Suprapubic skin (tissue), 4 donors: ENCODE measurements at regions not wholly inside any gene's neighbourhood (a gene's known extent, or its start where the extent isn't known, plus 50 kb on each side); places are given as distances from the start of the nearest gene placed in this dataset.

Experiments
- CTCF ChIP-seq, 2 donors: fragments of 200-600 bp in 1 of 2; fragments of 450-650 bp in 1 of 2; sonication (generic) in 1 of 2; IDR thresholded peaks; one replicate each; pipeline ENCODE4 v1.5.1; 2016 to 2019; ENCODE audit warnings: antibody characterized with exemption in 2 of 2, mild to moderate bottlenecking in 1 of 2, moderate library complexity in 1 of 2
- EP300 ChIP-seq: sonication (generic); formaldehyde crosslinking; IDR thresholded peaks from one replicate; pipeline ENCODE4 v1.6.1; 2017; ENCODE audit warnings: antibody characterized with exemption
- POLR2A ChIP-seq, 2 donors: fragments of 450-650 bp; IDR thresholded peaks; one replicate each; pipeline ENCODE4 v1.6.1; 2017; ENCODE audit warnings: antibody characterized with exemption in 2 of 2, mild to moderate bottlenecking in 2 of 2, moderate library complexity in 2 of 2
- POLR2AphosphoS5 ChIP-seq, 3 donors: sonication (generic); formaldehyde crosslinking; IDR thresholded peaks; one replicate each; pipeline ENCODE4 v1.6.1; 2017; ENCODE audit warnings: antibody characterized with exemption in 3 of 3

GRCh38 chr18:33866386-33866785 lies 288.4 kb downstream of the ASXL3 start:
- TF ChIP-seq CTCF (IDR thresholded peaks at IDR 0.05) = no peak
- no peak for TF ChIP-seq POLR2A (IDR thresholded peaks at IDR 0.05)
- no peak for TF ChIP-seq EP300
- no peak for TF ChIP-seq POLR2AphosphoS5 (IDR thresholded peaks at IDR 0.05)
